NCI-H446 treated with DMSO at 0.1 percent for 48 hours (cell line): ENCODE measurements at regions not wholly inside any gene's neighbourhood (a gene's known extent, or its start where the extent isn't known, plus 50 kb on each side); places are given as distances from the start of the nearest gene placed in this dataset.
"Not testable (repeated sequence)": the region's sequence is repeated elsewhere in the genome, so short reads cannot be mapped to it uniquely, and the experiment has no call there.

Experiments used
- DNase-seq: peaks from one replicate; lab custom pipeline; 2025; lab: John Stamatoyannopoulos, UW

DNA sequence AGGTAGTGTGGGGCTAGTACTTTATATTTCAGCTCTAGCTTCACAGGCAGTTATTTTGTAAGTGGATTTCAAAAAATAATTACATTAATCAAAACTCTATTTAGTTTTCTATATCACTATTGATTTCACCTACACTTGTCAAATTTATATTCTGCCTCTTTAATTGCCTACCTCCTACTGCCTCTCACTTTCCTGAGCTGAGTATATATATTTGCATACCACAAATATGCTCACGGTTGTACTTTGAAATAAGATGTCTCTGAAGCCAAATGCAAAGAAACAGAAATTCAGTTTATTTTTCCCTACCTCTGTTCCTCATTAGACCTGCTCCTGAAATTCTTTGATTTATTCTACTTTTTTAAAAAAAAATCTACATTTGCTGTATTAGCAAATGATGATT lies 309.3 kb upstream of the TGFBR2 start:
- no peak for DNase-seq

- no peak for DNase-seq
Measured at GRCh38 chr3:30299674-30300385, 306.6 kb upstream of the TGFBR2 start.

DNA sequence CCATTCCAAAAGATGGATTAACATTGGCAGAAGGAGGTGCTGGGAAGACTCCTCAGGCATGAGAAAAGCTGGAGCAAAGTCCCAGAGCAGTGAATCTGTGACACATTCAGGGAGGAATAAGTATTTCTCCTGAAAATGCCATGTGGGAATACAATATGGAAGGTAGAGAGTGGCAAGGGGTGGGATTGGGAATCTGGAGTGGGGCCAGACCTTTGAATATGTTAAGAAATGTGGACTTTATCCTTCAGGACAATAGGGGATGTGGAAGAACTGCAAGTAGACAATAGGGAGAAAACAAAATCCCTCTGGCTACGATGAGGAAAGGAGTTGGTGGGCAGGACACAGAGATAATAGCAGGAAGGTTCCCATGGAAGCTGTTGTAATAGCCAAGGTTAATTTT lies 305.6 kb upstream of the TGFBR2 start:
- DNase-seq = no peak

GRCh38 chr3:30302027-30302426 lies 304.4 kb upstream of the TGFBR2 start:
- DNase-seq = no peak

GRCh38 chr3:30303770-30304169 lies 302.6 kb upstream of the TGFBR2 start:
- DNase-seq = no peak

GRCh38 chr3:30305021-30305420 lies 301.4 kb upstream of the TGFBR2 start:
- no peak for DNase-seq

DNA sequence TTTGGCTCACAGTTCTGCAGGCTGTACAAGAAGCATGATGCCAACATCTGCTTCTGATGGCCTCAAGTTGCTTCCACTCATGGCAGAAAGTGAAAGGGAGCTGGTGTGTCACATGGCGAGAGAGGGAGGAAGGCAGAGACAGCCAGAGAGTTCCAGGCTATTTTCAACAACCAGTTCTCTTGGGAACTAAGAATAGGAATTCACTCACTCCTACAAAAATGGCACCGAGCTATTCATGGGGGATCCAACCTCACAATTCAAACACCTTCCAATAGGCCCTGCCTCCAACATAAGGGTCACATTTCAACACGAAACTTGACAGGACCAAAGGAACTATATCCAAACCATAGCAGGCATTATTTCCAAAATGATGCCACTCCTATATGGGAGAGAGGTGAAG lies 299.5 kb upstream of the TGFBR2 start:
- no peak for DNase-seq

DNA sequence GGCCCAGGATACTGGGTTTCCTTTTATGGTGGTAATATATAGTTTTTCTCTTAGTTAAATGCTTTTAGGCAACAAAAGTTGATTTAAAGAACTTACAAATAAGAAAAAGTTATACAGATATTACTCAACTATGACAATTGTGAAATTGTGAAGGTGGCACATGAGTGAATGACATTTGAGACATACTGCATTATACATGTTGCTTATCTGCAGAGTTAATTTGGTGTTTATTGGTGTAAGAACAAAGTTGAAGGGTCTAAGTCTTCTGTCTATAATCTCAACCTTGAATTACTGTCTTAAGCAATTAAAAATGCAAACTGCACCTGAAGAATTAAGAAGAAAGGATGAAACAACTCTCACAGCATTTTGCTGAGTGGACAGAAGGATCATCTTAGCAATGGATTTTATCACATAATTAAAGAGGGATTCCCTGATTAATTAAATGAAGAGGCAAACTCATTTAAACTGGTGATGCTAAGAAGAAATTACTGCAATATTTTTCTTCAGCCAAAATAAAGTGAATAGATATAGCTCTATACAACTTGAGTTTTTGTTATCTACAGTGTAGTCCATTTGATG lies 298.9 kb upstream of the TGFBR2 start:
- no peak for DNase-seq

- no peak for DNase-seq
Measured at GRCh38 chr3:30308131-30308530, 298.3 kb upstream of the TGFBR2 start.

DNA sequence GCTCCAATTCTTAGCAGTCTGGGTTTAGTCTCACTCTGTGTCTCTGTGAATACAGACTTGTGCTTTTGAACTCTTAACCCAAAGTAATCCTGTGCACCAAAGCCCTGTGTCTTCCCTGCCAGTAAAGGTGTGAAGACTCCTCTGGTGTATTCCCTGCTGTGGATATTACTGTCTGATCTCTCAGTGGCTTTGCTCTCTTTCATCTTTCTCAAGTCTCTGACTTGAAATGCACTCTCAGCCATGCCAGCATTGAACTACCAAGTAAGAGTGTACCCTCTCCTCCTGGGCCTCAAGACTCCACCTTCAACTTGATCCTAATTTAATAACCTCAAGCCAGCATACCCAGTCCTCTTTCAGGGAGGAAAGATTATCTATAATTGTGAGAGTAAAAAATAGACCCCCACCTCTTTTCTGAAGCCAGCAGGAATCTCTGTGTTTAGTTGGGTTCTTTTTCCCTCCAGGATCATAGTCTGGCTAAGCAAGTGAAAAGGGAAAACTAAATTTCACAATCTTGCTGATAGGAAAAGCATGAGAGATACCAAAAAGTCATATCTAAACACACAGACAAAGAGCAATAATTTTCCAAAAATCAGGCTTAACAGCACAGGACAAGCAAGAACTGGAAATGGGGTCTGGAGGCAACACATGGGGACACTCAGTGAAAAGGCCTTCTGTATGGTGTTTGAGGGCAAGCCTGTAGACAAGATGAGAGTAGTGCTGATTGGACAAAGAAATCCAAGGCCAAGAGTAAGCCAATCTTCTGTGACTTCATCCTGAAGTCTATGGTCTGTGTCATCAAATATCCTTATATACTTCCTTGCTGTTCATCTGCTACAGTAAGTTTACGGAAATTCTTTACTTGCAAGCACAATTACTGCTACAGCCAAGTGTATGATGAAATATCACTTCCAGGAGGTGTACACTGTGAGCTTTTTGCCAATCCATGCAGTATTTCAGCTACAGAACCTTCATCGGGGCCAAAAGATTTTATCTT lies 296.1 kb upstream of the TGFBR2 start:
- DNase-seq = no peak

- peak; percentile 72 for DNase-seq
Measured at GRCh38 chr3:30311781-30312180, 294.6 kb upstream of the TGFBR2 start.

DNA sequence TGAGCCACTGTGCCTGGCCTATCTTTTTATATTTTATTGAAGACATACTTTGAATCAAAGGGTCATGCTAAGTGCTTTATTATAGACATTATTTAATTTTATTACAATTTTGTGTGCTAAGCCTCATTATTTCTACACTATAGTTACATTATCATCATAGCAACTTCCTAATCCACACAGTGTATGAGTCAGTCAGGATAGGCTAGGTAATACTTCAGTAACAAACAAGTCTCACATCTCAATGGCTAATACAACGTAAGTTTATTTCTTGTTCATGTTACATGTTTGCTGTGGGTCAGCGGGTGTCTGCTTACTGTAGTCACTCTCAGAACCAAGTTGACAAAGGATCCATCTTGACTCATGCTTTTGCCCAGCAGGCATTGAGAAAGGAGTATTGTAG lies 292.6 kb upstream of the TGFBR2 start:
- DNase-seq = no peak

DNA sequence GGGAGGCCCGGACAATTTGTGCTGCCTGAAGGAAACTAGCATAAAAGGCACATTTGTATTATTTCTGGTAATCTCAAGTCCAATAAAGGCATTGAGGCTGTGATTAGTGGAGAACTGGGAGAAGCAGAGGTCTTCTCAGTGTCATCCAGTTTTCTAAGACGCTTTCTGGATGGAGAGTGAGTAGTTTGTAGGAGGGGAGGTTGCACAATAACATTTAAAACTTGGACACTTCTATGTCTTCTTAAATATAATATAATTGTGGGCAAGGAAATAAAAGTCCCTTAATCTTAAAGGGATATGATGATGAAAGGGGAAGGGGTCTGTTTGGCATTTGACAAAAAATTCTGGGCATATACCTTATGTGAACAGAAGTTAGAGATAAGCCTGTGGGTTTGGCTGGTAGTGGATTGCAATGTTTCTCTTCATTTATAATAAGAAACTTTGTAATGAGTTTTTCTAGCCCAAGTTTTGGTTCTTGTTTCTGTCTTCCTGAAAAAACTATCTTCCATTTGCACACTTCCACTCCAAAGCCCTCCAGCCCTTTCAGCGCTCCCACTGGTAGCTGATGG lies 291.6 kb upstream of the TGFBR2 start:
- DNase-seq = no peak

- DNase-seq = no peak
Measured at GRCh38 chr3:30315447-30315846, 291.0 kb upstream of the TGFBR2 start.

GRCh38 chr3:30317561-30317960 lies 288.8 kb upstream of the TGFBR2 start:
- no peak for DNase-seq

DNA sequence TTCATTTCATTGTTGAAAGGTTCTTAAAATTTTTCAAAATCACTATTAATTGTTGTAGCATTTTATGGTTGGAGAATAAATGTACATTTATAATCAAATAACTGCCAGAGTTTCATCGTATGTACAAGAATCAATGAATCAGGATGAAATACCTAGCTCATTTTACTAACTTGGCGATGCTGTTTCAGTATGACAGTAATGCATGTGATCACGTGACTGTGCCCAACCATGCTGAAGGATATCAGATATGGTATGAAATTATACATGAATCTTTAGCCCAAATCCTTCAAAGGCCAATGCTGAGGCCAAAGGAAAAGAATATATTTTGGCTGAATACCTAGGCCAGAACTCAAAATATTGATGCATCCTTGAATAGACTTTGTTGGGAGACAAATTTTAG lies 288.3 kb upstream of the TGFBR2 start:
- DNase-seq = no peak

DNA sequence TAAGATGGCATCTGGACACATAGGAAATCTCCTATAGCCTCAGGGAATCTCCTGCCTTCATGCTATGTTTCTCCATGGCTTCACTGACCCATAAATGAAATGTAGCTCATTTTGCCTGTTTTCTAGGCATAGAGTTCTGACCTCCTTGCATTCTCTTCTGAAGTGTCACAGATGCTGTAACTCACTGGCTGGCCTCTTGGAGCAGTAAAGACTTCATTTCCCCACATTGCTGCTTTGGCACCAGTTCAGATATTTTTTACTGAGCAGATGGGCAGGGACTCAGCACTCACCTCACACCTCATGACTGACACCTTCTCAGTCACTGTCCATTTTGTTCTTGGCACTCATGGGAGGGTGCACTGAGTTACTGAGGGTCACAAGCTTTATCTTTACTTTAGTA lies 286.7 kb upstream of the TGFBR2 start:
- peak; percentile 49 for DNase-seq

DNA sequence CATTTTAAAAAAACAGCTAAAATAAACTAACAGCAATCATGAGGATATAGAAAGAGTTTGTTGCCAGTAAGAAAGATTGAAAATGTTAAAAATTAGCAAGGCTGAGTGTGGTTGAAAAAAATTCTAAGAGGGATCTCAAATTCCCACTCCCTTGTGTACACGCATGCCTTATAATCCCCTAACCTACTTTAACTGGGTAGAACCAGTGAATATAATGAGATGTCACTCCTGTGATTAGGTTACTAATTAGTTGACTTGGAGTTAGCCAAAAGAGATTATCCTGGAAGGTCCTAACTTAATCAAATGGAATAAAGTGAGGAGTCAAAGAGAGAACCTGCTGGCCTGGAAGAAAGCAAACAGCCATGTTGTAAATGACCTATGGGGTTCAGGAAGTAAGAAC lies 286.0 kb upstream of the TGFBR2 start:
- DNase-seq = no peak

GRCh38 chr3:30321065-30321464 lies 285.3 kb upstream of the TGFBR2 start:
- DNase-seq = no peak

GRCh38 chr3:30323649-30324048 lies 282.8 kb upstream of the TGFBR2 start:
- not testable (repeated sequence) for DNase-seq

- no peak for DNase-seq
Measured at GRCh38 chr3:30324587-30324986, 281.8 kb upstream of the TGFBR2 start.

GRCh38 chr3:30327976-30328375 lies 278.4 kb upstream of the TGFBR2 start:
- not testable (repeated sequence) for DNase-seq
